Ishikawa (cell line): ENCODE measurements at regions not wholly inside any gene's neighbourhood (a gene's known extent, or its start where the extent isn't known, plus 50 kb on each side); places are given as distances from the start of the nearest gene placed in this dataset.

Source experiments
- CEBPB ChIP-seq: IDR thresholded peaks from 2 replicates; pipeline ENCODE4 v1.6.1; 2012
- CREB1 ChIP-seq: IDR thresholded peaks from 2 replicates; pipeline ENCODE4 v1.6.1; 2012; ENCODE audit warnings: low read depth
- EGR1 ChIP-seq: IDR thresholded peaks from 2 replicates; pipeline ENCODE4 v1.6.1; 2012
- EP300 ChIP-seq: IDR thresholded peaks from 2 replicates; pipeline ENCODE4 v1.6.1; 2012; ENCODE audit warnings: borderline replicate concordance
- FOXM1 ChIP-seq: IDR thresholded peaks from 2 replicates; pipeline ENCODE4 v1.6.1; 2012; ENCODE audit warnings: low read depth, borderline replicate concordance
- MAX ChIP-seq: IDR thresholded peaks from 2 replicates; pipeline ENCODE4 v1.6.1; 2012
- NFIC ChIP-seq: IDR thresholded peaks from 2 replicates; pipeline ENCODE4 v1.6.1; 2012
- RAD21 ChIP-seq: IDR thresholded peaks from 2 replicates; pipeline ENCODE4 v1.6.1; 2012; ENCODE audit warnings: low read depth
- REST ChIP-seq: IDR thresholded peaks from 2 replicates; pipeline ENCODE4 v1.6.1; 2012; ENCODE audit warnings: low read depth, mild to moderate bottlenecking
- TAF1 ChIP-seq: IDR thresholded peaks from 2 replicates; pipeline ENCODE4 v1.6.1; 2012; ENCODE audit warnings: low read depth, mild to moderate bottlenecking
- TCF12 ChIP-seq: IDR thresholded peaks from 2 replicates; pipeline ENCODE4 v1.6.1; 2012; ENCODE audit warnings: low read depth
- TEAD4 ChIP-seq: IDR thresholded peaks from 2 replicates; pipeline ENCODE4 v1.6.1; 2012
- YY1 ChIP-seq: IDR thresholded peaks from 2 replicates; pipeline ENCODE4 v1.6.1; 2012; ENCODE audit warnings: low read depth
- ZBTB7A ChIP-seq: IDR thresholded peaks from 2 replicates; pipeline ENCODE4 v1.6.1; 2012; ENCODE audit warnings: low read depth
- TF ChIP-seq, protein P1 (sequence below): IDR thresholded peaks from 2 replicates; pipeline ENCODE4 v1.6.1; 2012

DNA sequence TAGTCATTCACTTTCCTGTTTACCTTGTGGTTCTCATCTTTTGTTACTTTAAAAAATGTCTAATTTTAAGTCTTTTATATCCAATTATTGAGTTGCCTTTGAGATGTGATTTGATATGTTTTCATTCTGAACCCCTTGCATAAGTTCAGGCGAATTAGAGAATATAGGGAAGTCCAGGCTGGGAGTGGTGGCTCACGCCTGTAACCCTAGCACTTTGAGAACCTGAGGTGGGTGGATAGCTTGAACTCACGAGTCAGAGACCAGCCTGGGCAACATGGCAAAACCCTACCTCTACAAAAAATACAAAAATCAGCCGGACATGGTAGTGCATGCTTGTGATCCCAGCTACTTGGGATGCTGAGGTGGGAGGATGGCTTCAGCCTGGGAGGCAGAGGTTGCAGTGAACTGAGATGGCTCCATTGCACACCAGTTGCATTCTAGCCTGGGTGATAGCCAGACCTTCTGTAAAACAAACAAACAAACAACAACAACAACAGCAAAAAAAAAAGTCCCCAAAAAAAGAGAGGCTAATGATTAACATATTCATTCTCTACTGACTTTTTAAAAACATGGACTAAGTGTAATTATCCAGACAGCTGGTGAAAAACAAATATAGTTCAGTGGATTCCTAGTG lies 451.1 kb upstream of the RGS6 start:
- TF ChIP-seq RAD21 (no peak), FOXM1 (no peak)

DNA sequence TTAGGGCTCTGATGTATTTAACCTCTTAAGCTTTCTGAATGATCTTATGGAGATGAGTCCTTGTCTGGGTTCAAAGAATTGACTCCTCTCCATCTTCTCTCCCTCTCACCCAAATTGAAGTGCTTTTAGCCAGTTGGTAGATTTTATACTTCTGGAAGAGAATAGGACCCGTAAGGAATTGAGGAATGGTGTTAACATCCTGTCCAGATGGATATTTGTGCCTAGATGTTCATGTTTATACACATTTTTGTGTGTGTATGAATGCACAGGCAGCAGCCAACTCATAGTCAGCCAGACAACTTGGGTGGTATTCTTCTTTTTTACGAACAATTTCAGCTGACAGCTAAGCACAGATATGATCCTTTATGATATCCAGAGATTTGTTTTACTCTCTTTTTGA lies 449.6 kb upstream of the RGS6 start:
- TF ChIP-seq MAX (no peak), EP300 (no peak), YY1 (no peak), FOXM1 (no peak), TAF1 (no peak), ZBTB7A (no peak), CEBPB (no peak), EGR1 (no peak), CREB1 (no peak), RAD21 (no peak), TEAD4 (no peak), TCF12 (no peak), REST (no peak), NFIC (no peak)
- TF ChIP-seq, protein P1, sequence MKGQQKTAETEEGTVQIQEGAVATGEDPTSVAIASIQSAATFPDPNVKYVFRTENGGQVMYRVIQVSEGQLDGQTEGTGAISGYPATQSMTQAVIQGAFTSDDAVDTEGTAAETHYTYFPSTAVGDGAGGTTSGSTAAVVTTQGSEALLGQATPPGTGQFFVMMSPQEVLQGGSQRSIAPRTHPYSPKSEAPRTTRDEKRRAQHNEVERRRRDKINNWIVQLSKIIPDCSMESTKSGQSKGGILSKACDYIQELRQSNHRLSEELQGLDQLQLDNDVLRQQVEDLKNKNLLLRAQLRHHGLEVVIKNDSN: no peak

DNA sequence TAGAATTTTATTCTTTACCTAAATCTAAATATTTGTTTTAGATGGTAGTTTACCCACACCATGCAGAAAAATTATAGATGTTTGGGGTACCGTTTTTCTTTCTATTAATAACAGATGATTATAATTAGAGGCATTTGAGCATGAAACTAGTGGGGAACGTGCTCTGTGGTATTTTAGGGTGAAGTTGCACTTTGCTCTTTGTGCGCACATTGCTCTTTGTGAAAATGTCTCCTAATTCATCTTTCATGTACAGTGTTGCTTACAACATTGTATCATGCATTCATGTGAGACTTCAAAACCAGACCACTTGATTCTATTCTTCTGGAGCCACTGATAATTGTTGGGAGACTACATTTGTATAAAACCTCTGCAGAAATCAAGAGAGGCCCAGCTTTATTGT lies 449.1 kb upstream of the RGS6 start:
- no peak for TF ChIP-seq REST
- TF ChIP-seq YY1: no peak
- TF ChIP-seq EGR1: no peak
- no peak for TF ChIP-seq FOXM1
- TF ChIP-seq ZBTB7A: no peak

GRCh38 chr14:71485833-71486232 lies 446.4 kb upstream of the RGS6 start:
- no peak for TF ChIP-seq EGR1
- TF ChIP-seq YY1: no peak
- no peak for TF ChIP-seq RAD21
- TF ChIP-seq TCF12: no peak
- TF ChIP-seq CREB1: no peak
- TF ChIP-seq TAF1: no peak
- no peak for TF ChIP-seq TEAD4
- TF ChIP-seq, protein P1: no peak
- no peak for TF ChIP-seq ZBTB7A
- no peak for TF ChIP-seq CEBPB
- no peak for TF ChIP-seq MAX
- no peak for TF ChIP-seq FOXM1
- TF ChIP-seq EP300: no peak
- TF ChIP-seq REST: no peak
- TF ChIP-seq NFIC: no peak

GRCh38 chr14:71486279-71486678 lies 445.9 kb upstream of the RGS6 start:
- TF ChIP-seq TEAD4 (no peak), YY1 (no peak), NFIC (no peak)
